ENCODE measurements at regions not wholly inside any gene's neighbourhood (a gene's known extent, or its start where the extent isn't known, plus 50 kb on each side); places are given as distances from the start of the nearest gene placed in this dataset.

DNA sequence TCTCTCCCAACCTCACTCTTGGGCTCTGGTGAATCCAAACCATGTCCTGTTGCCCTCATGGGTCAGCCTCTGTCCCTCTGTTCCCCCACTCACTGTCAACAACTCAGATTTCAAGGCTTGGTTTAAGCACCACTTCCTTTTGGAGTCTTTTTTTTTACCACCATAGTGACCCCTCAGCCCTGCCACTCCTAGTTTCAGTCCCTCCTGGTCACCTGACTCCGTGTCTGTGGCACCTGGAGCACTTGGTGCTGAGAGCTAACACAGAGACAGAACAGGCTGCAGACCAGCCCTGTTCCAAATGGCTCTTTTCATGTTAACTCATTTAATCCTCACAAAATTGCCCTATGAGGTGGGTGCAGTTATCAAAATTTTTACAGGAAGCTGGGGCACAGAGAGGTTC is 53.6 kb upstream of the SMNDC1 start:
- TF ChIP-seq POLR2A (IDR thresholded peaks at IDR 0.05; ENCODE audit: low read depth, low read length) (no peak), TAF1 (IDR thresholded peaks at IDR 0.05; ENCODE audit: borderline replicate concordance, low read depth, low read length) (no peak), POLR2AphosphoS5 (IDR thresholded peaks at IDR 0.05; ENCODE audit: low read depth, low read length) (no peak)

Measured in GM12892 (cell line).